ENCODE measurements at regions not wholly inside any gene's neighbourhood (a gene's known extent, or its start where the extent isn't known, plus 50 kb on each side); places are given as distances from the start of the nearest gene placed in this dataset.

- TF ChIP-seq, protein P1, sequence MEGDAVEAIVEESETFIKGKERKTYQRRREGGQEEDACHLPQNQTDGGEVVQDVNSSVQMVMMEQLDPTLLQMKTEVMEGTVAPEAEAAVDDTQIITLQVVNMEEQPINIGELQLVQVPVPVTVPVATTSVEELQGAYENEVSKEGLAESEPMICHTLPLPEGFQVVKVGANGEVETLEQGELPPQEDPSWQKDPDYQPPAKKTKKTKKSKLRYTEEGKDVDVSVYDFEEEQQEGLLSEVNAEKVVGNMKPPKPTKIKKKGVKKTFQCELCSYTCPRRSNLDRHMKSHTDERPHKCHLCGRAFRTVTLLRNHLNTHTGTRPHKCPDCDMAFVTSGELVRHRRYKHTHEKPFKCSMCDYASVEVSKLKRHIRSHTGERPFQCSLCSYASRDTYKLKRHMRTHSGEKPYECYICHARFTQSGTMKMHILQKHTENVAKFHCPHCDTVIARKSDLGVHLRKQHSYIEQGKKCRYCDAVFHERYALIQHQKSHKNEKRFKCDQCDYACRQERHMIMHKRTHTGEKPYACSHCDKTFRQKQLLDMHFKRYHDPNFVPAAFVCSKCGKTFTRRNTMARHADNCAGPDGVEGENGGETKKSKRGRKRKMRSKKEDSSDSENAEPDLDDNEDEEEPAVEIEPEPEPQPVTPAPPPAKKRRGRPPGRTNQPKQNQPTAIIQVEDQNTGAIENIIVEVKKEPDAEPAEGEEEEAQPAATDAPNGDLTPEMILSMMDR (conservative IDR thresholded peaks at IDR 0.05) = no peak
- TF ChIP-seq ZFX (IDR thresholded peaks at IDR 0.05) = no peak
Observed at GRCh38 chr6:168734523-168734922, 293.5 kb downstream of the SMOC2 start.
